Stimulated activated CD4-positive, alpha-beta T cell treated with anti-CD3 and anti-CD28 coated beads, Interleukin-12 subunit alpha, Interleukin-12 subunit beta, amount 100 ng/mL, for 24 hours (primary cell): ENCODE measurements at regions not wholly inside any gene's neighbourhood (a gene's known extent, or its start where the extent isn't known, plus 50 kb on each side); places are given as distances from the start of the nearest gene placed in this dataset.

Experiments used
- DNase-seq, 2 experiments: peaks; one replicate each; pipeline ENCODE4 v3.0.0-alpha.2; 2020; ENCODE audit warnings: low read depth in 2 of 2

GRCh38 chr5:35319333-35320002 lies 89.2 kb upstream of the PRLR start:
- DNase-seq = peak; percentile 36 to 79

DNA sequence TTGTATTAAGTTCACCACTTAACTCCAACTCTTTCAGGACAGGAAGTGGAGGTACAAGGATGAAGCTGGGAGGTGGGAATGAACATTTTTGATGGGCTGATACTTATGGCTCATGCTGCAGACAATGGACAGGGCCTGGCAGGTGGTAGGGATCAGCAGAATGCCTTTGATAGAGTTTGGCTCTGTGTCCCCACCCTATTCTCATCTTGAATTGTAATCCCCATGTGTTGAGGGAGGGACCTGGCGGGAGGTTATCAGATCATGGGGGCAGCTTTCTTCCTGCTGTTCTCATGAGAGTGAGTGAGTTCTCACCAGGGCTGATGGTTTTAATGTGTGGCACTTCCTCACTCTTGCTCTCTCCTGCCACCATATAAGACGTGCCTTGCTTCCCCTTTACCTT lies 87.3 kb upstream of the PRLR start:
- DNase-seq = no peak

GRCh38 chr5:35316611-35317274 lies 86.5 kb upstream of the PRLR start:
- no peak for DNase-seq

- no peak for DNase-seq
Measured at GRCh38 chr5:35313291-35313690, 83.0 kb upstream of the PRLR start.

GRCh38 chr5:35312267-35312666 lies 82.0 kb upstream of the PRLR start:
- no peak for DNase-seq

DNA sequence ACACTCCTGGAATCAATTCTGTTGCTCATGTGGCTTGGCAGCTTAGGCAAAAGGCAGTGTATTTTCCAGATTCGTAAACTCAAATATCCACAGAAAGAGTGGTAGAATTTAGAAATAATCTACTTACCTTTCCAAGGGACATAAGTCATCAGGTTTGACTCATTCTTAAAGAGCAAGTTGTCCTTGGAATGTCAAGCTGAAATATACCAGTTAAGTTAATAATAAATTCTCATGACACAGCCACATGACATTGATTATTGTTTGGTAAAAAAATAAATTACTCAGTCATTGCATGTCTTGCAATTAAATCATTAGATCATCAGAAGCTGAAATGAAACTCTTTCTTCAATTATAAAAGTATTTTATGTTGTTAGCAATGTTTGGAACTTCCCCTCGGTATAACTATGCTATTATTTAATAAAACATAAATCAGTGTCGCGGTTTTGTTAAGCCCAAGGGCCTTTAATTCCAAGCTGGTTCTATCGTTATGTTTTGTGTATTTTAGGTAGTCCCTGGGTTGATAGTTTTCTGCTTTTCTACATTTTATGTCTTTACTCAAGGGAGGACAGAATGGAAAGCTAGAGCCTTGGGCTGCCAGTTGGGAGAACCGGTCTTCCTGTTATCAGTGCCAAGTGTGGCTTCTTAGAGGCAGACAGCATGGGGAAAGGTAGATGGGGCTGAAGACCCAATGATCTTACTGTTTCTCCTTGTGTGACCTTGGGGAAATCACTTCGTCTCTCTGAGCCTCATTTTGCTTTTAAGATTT lies 79.3 kb upstream of the PRLR start:
- no peak for DNase-seq

- no peak for DNase-seq
Measured at GRCh38 chr5:35308421-35308820, 78.1 kb upstream of the PRLR start.

DNA sequence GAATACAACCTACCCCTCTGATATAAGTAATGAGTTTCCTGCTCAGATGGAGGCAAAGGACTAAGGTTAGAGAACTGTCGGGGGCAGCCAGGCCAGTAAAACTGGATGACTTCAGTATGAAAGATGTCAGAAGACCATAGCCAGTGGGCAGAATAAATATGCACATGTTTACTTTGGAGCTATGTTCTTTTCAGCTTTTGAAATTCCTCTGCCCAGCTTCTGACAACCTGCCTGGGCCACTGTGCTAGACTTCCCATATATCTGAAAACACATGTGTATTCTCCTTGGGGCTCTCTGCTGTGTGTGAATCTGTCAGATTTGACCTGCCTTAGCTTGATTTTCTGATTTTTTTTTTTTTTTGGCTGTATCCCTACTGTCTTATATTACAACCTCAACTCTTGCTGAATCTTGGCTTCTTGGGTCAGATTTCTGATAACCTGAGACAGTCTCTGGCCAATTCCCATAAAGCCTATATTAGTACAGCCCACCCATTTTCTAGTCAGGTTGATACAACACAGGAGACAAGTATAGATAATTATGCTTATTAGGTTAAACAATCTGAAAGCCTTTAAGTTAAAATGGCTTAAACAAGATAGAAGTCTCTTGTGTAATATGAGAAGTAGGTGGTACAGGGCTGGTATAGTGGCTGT lies 76.6 kb upstream of the PRLR start:
- DNase-seq = no peak

- DNase-seq = no peak
Measured at GRCh38 chr5:35305336-35306020, 75.2 kb upstream of the PRLR start.

- DNase-seq = no peak
Measured at GRCh38 chr5:35304291-35304690, 74.0 kb upstream of the PRLR start.

- no peak for DNase-seq
Measured at GRCh38 chr5:35303152-35303551, 72.9 kb upstream of the PRLR start.

- DNase-seq = no peak
Measured at GRCh38 chr5:35302544-35302943, 72.3 kb upstream of the PRLR start.

DNA sequence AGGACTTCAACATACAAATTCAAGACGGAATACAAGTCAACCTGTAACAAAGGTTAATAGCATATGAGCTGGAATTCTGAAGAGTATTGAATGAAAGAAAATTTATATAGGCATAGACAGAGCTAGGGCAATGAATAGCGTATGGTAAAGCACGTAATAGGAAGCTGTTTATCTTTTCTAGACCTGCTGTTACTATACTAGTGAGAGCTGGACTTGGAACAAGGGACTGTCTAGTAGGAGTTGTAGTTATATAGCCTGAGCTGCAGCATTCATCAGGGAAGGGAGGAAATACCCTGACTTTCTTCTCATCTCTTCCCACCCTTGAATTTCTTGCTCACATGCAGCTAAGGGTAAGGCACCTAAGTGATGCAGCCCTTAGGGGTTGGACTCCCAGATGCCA lies 67.5 kb upstream of the PRLR start:
- no peak for DNase-seq

- no peak for DNase-seq
Measured at GRCh38 chr5:35294976-35295375, 64.7 kb upstream of the PRLR start.

GRCh38 chr5:35294017-35294416 lies 63.7 kb upstream of the PRLR start:
- no peak for DNase-seq

- no peak for DNase-seq
Measured at GRCh38 chr5:35285435-35285834, 55.1 kb upstream of the PRLR start.

GRCh38 chr5:35285011-35285410 lies 54.7 kb upstream of the PRLR start:
- no peak for DNase-seq

DNA sequence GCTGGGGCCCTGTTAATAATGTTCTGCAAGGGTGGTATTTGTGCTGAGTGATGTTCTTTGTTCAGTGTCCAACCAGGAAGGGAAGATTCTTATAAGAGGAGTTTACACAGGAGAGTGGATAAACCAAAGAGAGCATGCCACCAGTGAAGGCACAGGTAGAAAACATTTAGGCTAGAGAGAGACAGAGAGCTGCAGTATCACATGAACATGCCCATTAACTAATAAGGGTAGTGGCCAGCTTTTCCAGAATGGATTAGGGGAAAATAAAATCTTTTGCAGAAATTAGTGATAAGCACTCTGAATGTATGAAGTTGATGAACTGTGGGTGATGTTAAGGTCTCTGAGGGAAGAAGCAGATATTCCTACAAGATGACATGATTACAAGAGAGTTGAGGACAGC lies 54.1 kb upstream of the PRLR start:
- no peak for DNase-seq

DNA sequence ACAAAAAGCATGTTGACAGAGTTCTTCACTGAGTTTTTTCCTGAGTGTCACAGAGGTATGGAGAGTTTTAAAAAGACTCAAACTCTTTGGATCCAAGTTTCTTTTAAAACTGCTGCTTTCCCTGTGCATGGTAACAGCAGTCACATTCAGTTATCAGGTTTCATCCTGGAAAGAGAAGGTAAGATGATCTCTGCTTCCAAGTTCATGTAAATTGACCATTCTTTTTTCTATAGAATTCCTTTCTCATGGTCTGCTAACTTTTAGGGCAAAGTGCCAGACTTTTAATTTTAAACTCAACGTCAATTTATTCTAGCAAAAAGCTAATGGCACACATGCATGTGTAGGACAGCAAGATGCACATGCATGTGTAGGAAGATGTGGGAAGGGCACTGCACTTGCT lies 52.5 kb upstream of the PRLR start:
- no peak for DNase-seq

GRCh38 chr5:35281613-35282012 lies 51.3 kb upstream of the PRLR start:
- no peak for DNase-seq
